Activated CD4-positive, alpha-beta T cell treated with anti-CD3 and anti-CD28 coated beads, Interleukin-2, amount 10 ng/mL, durations not matched to agents 7 days and 5 days (primary cell): ENCODE measurements at regions not wholly inside any gene's neighbourhood (a gene's known extent, or its start where the extent isn't known, plus 50 kb on each side); places are given as distances from the start of the nearest gene placed in this dataset.
"Not testable (repeated sequence)": the region's sequence is repeated elsewhere in the genome, so short reads cannot be mapped to it uniquely, and the experiment has no call there.

Experiments
- CTCF ChIA-PET: fragments of 350-600 bp; sonication (Branson Sonifier 250); formaldehyde crosslinking; loops from one replicate; lab custom pipeline; 2021; ENCODE audit warnings: antibody characterized with exemption; lab: Charles Lee
- POLR2A ChIA-PET: fragments of 350-600 bp; sonication (Branson Sonifier 250); formaldehyde crosslinking; loops from one replicate; lab custom pipeline; 2021; ENCODE audit warnings: antibody characterized with exemption; lab: Charles Lee
- DNase-seq: peaks from one replicate; pipeline ENCODE4 v3.0.0-alpha.2; 2020
- H3K27ac Mint-ChIP-seq: one replicate; pipeline ENCODE4 v1.8.0; 2021; ENCODE audit warnings: mild to moderate bottlenecking, moderate library complexity, mixed read lengths
- H3K27me3 Mint-ChIP-seq: one replicate; pipeline ENCODE4 v1.8.0; 2021; ENCODE audit warnings: mixed read lengths
- H3K36me3 Mint-ChIP-seq: one replicate; pipeline ENCODE4 v1.8.0; 2021; ENCODE audit warnings: low read depth, mixed read lengths
- H3K4me1 Mint-ChIP-seq: one replicate; pipeline ENCODE4 v1.8.0; 2021; ENCODE audit warnings: mixed read lengths
- H3K4me3 Mint-ChIP-seq: one replicate; pipeline ENCODE4 v1.8.0; 2021; ENCODE audit warnings: mild to moderate bottlenecking, moderate library complexity, mixed read lengths
- H3K9me3 Mint-ChIP-seq: one replicate; pipeline ENCODE4 v1.8.0; 2021; ENCODE audit warnings: mixed read lengths

DNA sequence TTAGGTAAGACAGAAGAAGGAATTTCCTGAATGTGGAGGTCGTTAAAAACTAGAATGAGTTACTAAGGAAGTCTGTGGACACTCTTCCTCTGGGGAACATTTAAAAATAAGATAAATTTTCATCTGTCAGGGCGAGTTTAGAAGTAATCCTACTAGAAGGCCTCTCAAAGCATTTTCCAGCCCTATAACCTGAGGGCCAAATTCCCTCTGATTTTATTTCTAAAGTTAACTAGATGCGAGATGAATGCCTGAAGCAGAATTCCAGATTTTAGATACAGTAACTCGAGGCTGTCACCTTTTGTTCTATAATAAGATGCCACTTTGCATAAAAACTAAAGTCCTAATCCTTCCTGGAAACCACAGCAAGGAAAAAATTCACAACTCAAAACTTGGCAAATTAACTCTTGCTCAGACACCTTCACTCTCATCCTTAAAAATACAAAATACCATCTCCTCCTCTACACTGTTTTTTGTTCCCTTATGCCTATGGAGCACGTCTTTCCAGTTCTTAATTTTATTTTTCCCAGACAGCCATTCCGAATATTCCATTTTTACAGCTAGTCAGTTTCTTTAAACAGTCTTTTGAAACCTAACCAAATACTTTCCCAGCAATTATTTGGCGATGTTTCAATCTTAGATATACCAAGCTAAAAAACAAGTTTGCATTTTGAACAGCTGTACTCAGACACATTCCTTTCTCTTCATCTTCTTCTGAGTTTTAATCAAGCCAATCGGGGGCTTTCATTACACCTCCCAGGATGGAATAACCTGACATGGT, 420.7 kb upstream of the NFE2L3 start:
- POLR2A ChIA-PET = no interaction called here
- no peaks in the 10 kb centered on the region for H3K9me3 Mint-ChIP-seq
- H3K27ac Mint-ChIP-seq = no peak overlapping the region
- DNase-seq = no peak
- H3K4me3 Mint-ChIP-seq = no peak overlapping the region
- peaks cover 11% of the 10 kb centered on the region for H3K27me3 Mint-ChIP-seq
- CTCF ChIA-PET = no interaction called here
- no peaks in the 10 kb centered on the region for H3K36me3 Mint-ChIP-seq
- H3K4me1 Mint-ChIP-seq = no peaks in the 10 kb centered on the region

DNA sequence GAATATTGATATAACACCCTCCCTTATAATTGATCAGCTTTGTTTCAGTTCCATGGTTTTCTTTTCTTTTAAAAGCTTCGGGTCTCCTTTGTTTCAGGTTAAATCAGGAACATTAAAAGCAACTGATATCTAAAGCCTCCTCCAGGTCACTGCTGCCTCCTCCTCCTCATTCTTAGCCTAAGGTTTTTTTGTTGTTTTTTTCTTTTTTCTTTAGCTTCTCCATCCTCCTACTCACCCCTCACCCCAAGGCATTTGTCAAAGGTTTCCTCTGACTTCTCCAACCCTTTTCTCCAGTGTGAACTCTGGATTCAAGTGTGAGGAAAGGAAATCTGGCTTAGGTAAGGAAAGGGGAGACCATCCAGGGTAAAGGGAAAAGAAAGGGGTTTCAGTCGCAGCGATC, 420.2 kb upstream of the NFE2L3 start:
- no peaks in the 10 kb centered on the region for H3K9me3 Mint-ChIP-seq
- no peak for DNase-seq
- H3K27ac Mint-ChIP-seq = no peak overlapping the region
- ChIA-PET CTCF (no interaction called here), POLR2A (no interaction called here)
- no peak overlapping the region for H3K4me3 Mint-ChIP-seq
- no peaks in the 10 kb centered on the region for H3K4me1 Mint-ChIP-seq
- peaks cover 13% of the 10 kb centered on the region for H3K27me3 Mint-ChIP-seq
- H3K36me3 Mint-ChIP-seq = no peaks in the 10 kb centered on the region

DNA sequence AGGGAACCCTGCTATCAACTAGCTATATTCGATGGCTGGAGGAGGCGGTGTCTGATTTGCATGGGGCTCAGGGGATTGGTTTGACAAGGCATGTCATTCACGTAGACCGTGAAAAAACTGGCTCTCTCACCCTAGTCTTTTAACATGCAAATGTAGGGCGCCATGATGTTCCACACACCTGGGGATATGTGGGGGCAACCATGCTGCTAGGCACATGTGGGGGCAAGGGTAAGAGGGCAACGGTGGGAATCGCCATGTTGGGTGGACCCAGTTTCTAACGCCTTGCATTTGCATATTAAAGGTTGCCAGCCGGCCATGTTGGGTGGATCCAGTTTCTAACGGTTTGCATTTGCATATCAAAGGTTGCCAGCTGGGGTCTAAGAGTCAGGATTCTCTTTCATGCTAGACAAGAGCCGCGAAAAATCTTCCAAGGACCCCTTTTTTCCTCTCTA, 419.2 kb upstream of the NFE2L3 start:
- ChIA-PET CTCF (no interaction called here), POLR2A (no interaction called here)
- no peaks in the 10 kb centered on the region for H3K4me1 Mint-ChIP-seq
- H3K9me3 Mint-ChIP-seq = no peaks in the 10 kb centered on the region
- peaks cover 13% of the 10 kb centered on the region for H3K27me3 Mint-ChIP-seq
- no peak overlapping the region for H3K27ac Mint-ChIP-seq
- H3K4me3 Mint-ChIP-seq = no peak overlapping the region
- DNase-seq = no peak
- H3K36me3 Mint-ChIP-seq = no peaks in the 10 kb centered on the region

DNA sequence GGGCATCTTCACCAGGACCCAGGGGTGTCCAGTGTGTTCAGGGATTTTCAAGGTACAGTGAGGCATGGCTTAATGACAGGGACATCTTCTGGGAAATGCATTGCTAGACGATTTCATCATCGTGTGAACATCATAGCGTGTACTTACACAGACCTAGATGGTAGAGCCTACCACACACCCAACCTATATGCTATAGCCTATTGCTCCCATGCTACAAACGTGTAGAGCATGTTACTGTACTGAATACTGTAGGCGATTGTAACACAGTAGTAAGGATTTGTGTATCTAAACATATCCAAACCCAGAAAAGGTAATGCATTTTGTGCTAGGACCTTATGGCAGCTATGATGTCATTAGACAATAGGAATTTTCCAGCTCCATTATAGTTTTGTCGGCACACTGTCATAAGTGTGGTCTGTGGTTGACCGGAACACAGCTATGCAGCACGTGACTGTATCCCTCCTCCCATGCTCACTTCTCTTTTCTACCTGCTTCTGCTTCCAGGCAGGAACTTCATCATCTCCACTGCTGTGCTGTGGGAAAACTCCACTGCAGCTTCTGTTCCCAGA, 416.2 kb upstream of the NFE2L3 start:
- H3K27me3 Mint-ChIP-seq = peaks cover 9% of the 10 kb centered on the region
- no peak for DNase-seq
- ChIA-PET POLR2A (no interaction called here), CTCF (no interaction called here)
- no peaks in the 10 kb centered on the region for H3K36me3 Mint-ChIP-seq
- H3K4me3 Mint-ChIP-seq = no peak overlapping the region
- no peak overlapping the region for H3K27ac Mint-ChIP-seq
- H3K9me3 Mint-ChIP-seq = no peaks in the 10 kb centered on the region
- H3K4me1 Mint-ChIP-seq = no peaks in the 10 kb centered on the region

DNA sequence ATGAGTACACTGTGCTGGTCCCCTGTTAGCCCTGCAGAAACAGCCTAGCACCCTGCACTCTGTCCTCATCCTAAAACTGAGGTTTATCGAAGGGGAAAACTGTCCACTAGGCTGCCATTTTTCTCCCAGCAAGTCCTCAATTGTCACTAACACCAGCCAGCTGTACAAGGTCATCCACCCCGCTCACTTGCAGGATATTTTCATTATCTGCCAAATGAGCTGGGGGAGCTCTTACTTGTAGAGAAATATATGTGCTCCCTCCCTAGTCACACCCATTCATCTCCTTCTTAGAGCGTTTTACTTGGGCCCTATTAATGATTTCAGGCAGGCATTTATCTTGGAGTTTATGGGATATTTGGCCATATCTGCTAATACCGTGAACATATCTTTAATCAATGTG, 413.5 kb upstream of the NFE2L3 start:
- Mint-ChIP-seq H3K4me3 (no peak overlapping the region), H3K27ac (no peak overlapping the region), H3K4me1 (no peaks in the 10 kb centered on the region), H3K9me3 (no peaks in the 10 kb centered on the region), H3K27me3 (peaks cover 7% of the 10 kb centered on the region), H3K36me3 (no peaks in the 10 kb centered on the region)
- POLR2A ChIA-PET = no interaction called here
- no peak for DNase-seq
- CTCF ChIA-PET = no interaction called here

DNA sequence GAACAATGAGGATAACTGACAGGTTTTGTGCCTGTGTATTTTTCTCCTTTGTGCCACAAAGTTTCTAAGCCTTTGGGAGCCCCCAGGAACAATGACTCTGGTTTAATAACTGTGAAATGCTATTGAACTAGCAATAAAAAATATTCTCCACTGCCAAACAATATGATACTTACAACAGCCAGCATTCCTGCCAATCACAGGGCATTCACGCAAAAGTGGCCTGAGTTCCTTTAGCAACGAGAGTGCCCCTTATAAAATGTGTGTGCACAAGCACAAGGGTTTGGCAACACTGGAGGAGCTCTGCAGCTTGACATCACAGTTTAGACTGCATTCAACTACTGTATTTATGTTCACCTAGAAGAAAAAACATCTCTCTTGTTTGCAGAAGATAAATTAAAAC, 412.9 kb upstream of the NFE2L3 start:
- H3K27me3 Mint-ChIP-seq = peaks cover 5% of the 10 kb centered on the region
- no peaks in the 10 kb centered on the region for H3K9me3 Mint-ChIP-seq
- CTCF ChIA-PET = no interaction called here
- DNase-seq = no peak
- H3K4me3 Mint-ChIP-seq = no peak overlapping the region
- no peak overlapping the region for H3K27ac Mint-ChIP-seq
- H3K4me1 Mint-ChIP-seq = no peaks in the 10 kb centered on the region
- H3K36me3 Mint-ChIP-seq = no peaks in the 10 kb centered on the region
- POLR2A ChIA-PET = no interaction called here

DNA sequence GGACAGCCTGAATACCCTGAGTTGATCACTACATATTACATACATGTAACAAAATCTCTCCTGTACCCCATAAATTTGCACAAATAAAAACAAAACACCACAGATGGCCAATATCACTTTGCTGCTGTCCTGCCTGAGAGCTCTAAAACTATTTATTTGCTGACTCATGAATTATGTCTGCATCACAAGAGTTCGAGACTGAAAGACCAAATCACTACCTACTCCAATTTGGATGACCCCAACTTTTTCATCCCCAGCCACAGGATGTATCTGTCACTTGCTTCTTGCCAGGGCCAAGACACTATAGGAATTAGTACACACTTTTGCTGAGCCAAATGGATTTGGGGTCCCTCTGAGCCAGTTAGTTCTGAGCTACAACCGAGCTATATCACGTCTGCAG, 409.7 kb upstream of the NFE2L3 start:
- no peaks in the 10 kb centered on the region for H3K4me1 Mint-ChIP-seq
- no peak for DNase-seq
- POLR2A ChIA-PET = no interaction called here
- no peak overlapping the region for H3K27ac Mint-ChIP-seq
- H3K27me3 Mint-ChIP-seq = no peaks in the 10 kb centered on the region
- no peaks in the 10 kb centered on the region for H3K9me3 Mint-ChIP-seq
- H3K36me3 Mint-ChIP-seq = no peaks in the 10 kb centered on the region
- CTCF ChIA-PET = no interaction called here
- H3K4me3 Mint-ChIP-seq = no peak overlapping the region

DNA sequence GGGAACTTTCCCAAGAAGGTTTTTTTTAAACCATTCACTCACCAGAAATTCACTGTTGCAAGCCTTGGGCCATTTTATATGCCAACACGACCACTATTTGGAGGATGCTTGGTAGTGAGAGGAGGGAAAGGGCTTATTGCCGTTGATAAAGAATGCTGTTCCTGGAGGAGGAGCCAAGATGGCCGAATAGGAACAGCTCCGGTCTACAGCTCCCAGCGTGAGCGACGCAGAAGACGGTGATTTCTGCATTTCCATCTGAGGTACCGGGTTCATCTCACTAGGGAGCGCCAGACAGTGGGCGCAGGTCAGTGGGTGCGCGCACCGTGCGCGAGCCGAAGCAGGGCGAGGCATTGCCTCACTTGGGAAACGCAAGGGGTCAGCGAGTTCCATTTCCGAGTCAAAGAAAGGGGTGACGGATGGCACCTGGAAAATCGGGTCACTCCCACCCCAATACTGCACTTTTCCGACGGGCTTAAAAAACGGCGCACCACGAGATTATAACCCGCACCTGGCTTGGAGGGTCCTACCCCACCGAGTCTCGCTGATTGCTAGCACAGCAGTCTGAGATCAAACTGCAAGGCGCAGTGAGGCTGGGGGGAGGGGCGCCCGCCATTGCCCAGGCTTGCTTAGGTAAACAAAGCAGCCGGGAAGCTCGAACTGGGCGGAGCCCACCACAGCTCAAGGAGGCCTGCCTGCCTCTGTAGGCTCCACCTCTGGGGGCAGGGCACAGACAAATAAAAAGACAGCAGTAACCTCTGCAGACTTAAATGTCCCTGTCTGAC, 408.1 kb upstream of the NFE2L3 start:
- H3K9me3 Mint-ChIP-seq, CTCF ChIA-PET, H3K4me1 Mint-ChIP-seq, DNase-seq, H3K4me3 Mint-ChIP-seq, POLR2A ChIA-PET, H3K27ac Mint-ChIP-seq, H3K36me3 Mint-ChIP-seq, H3K27me3 Mint-ChIP-seq: not testable (repeated sequence)

DNA sequence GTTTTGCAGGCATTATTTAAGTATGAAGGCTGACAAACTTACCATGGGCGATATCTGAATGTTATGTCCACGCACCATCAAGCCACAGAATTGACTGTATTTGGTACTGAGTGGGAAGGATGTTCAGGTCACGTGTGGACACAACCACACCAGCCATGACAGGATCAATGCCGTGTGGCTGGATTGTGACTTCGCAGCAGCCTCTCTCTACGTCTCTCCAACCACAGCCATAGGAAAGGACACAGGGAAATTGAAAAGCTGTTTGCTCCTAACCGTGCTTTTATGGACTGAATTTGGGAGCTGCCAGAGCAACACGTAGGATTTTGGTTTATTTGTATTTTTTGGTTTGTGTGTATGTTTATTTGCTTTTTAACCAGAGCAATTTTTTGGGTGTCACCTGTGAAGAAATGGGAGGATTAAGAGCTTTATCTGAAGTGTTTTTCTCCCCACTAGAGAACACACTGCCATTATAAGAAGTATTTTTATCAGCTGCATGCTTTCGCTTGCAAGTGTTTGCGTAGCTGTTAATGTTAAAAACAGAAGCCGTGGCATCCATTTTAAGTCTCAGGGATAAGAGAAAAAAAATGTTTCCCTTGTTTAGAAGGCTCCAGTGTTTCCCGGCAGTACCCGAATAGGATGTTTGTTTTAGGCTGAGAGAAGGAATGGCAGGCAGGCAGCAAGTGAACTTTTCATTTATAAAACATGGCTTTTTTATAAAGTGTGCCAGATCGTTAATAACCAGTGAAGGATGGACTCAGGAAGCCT, 401.1 kb upstream of the NFE2L3 start:
- H3K9me3 Mint-ChIP-seq = no peaks in the 10 kb centered on the region
- H3K4me3 Mint-ChIP-seq = no peak overlapping the region
- DNase-seq = no peak
- CTCF ChIA-PET = no interaction called here
- POLR2A ChIA-PET = no interaction called here
- H3K36me3 Mint-ChIP-seq = no peaks in the 10 kb centered on the region
- no peak overlapping the region for H3K27ac Mint-ChIP-seq
- no peaks in the 10 kb centered on the region for H3K27me3 Mint-ChIP-seq
- H3K4me1 Mint-ChIP-seq = no peaks in the 10 kb centered on the region

DNA sequence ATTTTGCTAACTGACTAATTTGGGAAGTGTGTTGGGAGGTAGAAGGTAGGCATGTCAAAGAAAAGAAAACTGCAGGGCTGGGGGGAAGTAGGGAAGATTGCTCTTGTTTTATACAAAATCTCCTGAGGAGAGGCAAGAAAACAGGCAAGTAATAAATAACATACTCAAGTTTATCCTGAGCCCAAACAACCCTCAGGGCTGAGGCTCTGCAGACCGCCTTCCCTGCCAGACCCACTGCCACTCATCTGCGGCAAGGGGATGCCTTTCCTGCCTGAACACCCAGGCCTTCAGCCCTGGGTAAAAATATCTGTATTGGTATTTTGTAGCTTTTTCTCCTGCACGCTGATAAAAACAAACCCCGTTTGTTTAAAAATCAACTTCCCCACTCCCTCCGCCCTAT, 399.8 kb upstream of the NFE2L3 start:
- no peak for DNase-seq
- Mint-ChIP-seq H3K36me3 (no peaks in the 10 kb centered on the region), H3K27me3 (peaks cover 7% of the 10 kb centered on the region), H3K4me1 (no peaks in the 10 kb centered on the region), H3K9me3 (no peaks in the 10 kb centered on the region), H3K4me3 (no peak overlapping the region), H3K27ac (no peak overlapping the region)
- ChIA-PET POLR2A (no interaction called here), CTCF (no interaction called here)

DNA sequence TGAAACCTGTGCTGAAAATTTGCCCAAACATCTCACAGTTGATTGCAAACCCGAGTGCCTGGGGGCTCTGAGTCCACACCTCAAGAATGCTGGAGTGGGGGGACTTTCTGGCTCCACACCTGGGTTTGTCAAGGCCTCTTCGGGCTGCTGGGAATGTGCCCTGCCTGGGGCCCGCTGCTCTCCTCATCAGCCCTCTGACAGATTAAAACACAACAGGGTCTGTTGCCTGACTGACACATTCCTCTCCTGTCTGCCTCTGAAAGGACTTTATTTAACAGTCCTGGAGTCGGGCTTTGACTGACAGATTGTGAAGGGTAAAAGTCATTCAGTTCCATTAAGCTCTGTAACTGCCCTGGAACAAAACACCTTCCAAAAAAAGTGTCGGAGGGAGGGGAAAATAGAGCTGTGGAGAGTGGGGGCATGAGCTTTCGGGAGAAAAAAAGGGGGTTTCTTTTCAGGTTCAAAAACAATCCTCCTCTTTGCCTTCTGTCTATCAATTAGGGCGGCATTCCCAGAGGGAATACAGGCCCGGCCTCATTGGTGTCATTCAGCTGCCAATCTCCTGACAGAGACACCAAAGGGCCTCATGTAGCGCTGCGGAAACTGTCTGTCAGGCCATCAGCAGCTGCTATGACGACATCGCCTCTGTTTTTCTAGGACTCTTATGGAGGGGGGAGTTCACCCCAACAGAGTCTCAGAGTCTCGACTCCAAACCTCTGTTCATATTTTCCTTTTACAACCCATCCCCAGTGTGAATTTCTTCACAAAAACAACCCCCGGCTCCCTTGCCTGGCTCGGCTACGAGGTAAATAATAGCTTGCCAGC, 398.8 kb upstream of the NFE2L3 start:
- H3K4me1 Mint-ChIP-seq = no peaks in the 10 kb centered on the region
- no peak overlapping the region for H3K4me3 Mint-ChIP-seq
- H3K27ac Mint-ChIP-seq = no peak overlapping the region
- no peaks in the 10 kb centered on the region for H3K9me3 Mint-ChIP-seq
- H3K36me3 Mint-ChIP-seq = no peaks in the 10 kb centered on the region
- ChIA-PET CTCF (no interaction called here), POLR2A (no interaction called here)
- peaks cover 11% of the 10 kb centered on the region for H3K27me3 Mint-ChIP-seq
- no peak for DNase-seq

DNA sequence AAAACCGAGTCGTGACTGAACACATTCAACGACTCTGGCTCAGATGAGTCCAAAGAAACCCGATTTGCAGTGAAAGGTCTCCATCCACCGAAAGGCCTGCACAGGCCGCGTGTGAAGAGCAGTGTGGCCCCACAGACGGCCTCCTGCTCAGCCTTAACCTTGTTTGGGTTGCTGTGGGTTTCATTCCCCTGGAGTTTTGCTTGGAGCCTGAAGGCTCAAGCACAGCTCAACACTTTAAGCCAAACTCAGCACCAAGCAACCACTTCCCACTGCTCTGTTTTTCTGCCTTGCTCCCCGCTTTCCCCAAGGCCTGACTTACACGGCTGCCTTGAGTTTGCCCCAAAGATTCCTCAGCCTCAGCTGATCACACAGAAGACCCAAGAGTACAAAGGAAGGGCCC, 398.2 kb upstream of the NFE2L3 start:
- Mint-ChIP-seq H3K9me3 (no peaks in the 10 kb centered on the region), H3K4me1 (no peaks in the 10 kb centered on the region), H3K27ac (no peak overlapping the region), H3K27me3 (peaks cover 11% of the 10 kb centered on the region), H3K4me3 (no peak overlapping the region), H3K36me3 (no peaks in the 10 kb centered on the region)
- DNase-seq = no peak
- ChIA-PET CTCF (no interaction called here), POLR2A (no interaction called here)
